UCSD-AML1 (cell line): ENCODE measurements at regions not wholly inside any gene's neighbourhood (a gene's known extent, or its start where the extent isn't known, plus 50 kb on each side); places are given as distances from the start of the nearest gene placed in this dataset.
"Not testable (repeated sequence)": the region's sequence is repeated elsewhere in the genome, so short reads cannot be mapped to it uniquely, and the experiment has no call there.

Experiments used
- DNase-seq: peaks from one replicate; lab custom pipeline; 2025; ENCODE audit not compliant: unreplicated experiment; lab: John Stamatoyannopoulos, UW

GRCh38 chrX:142502441-142502840 lies 297.4 kb upstream of the MAGEC2 start:
- DNase-seq, result no peak

GRCh38 chrX:142499992-142500391 lies 294.9 kb upstream of the MAGEC2 start:
- no peak for DNase-seq

GRCh38 chrX:142483965-142484364 lies 278.9 kb upstream of the MAGEC2 start:
- DNase-seq, result no peak

DNA sequence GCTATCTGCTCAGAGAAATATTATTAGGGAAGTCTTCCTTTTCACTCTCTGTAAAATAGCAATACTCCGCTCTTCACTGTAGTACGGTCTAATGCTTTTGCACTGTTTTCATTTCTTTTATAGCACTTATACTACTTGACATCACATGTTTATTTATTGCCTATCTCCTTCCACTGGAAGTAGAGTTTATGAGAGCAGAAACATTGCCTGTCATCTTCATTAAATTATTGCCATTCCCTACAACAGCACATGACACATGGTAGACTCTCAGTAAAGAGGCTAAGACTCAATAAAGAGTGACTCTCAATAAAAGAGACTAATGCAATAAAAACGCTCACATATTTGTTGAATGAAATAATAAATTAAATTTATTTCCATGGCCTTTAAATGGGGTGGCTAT lies 241.3 kb upstream of the MAGEC2 start:
- no peak for DNase-seq

DNA sequence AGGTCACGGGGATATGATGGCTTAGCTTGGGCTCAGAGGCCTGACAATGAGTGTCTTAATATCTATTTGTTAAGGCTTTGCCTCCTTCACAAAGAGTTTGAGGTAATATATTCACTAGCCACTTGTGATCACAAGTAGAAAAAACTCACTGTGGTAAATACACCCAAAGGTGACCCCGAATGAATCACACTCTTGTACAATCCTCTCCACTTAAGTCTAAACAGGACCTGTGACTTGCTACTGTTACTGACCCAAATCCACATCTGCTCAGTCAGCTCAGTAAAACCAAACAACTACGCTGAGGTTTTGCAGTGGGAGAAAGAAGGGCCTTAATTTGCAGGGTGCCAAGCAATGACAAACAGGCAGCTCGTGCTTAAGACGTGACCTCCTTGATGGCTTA lies 223.8 kb upstream of the MAGEC2 start:
- no peak for DNase-seq

DNA sequence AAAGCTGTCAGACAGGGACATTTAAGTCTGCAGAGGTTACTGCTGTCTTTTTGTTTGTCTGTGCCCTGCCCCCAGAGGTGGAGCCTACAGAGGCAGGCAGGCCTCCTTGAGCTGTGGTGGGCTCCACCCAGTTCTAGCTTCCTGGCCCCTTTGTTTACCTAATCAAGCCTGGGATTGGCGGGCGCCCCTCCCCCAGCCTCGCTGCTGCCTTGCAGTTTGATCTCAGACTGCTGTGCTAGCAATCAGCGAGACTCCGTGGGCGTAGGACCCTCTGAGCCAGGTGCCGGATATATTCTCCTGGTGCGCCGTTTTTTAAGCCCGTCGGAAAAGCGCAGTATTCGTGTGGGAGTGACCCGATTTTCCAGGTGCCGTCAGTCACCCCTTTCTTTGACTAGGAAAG lies 185.9 kb upstream of the MAGEC2 start:
- not testable (repeated sequence) for DNase-seq

GRCh38 chrX:142363501-142363900 lies 158.4 kb upstream of the MAGEC2 start:
- no peak for DNase-seq

DNA sequence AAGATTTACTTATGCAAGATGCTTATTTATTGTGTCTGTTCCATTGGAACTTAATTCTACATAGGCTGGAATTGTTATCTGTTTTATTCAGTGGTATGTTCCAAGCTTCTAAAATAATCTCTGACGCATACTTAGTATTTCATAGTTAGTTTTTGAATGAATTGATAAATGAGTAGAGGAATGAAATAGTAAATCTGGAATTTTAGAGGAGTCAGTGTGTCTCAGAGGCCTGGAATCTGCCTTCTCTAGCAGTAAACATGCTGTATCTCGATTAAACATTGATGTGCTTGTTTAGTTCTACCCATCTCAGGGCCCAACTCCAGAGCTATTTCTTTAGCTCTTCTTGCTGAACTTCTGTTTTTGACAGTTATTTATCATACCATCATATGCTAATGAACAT lies 154.2 kb upstream of the MAGEC2 start:
- no peak for DNase-seq

GRCh38 chrX:142327182-142327581 lies 122.1 kb upstream of the MAGEC2 start:
- DNase-seq, result no peak

- DNase-seq, result no peak
These were observed 107.5 kb upstream of the MAGEC2 start for GRCh38 chrX:142312591-142312990.

DNA sequence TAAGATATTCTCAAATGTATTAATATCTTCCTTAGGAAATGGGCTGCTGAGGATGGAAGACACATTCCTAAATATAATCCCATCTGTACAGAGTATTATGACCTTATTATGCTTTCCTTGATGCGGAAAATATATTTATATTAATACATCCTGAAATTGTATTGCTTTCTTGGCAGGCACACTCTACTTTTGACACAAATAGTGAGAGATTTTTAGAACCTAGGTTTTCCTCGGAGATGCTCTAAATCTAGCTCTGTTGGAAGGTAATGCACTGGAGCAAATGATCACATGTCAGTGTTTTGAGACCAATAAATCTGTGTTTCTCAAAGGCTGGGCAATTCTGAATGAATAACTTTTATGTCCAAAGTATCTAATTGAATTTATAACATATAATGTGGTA lies 94.3 kb upstream of the MAGEC2 start:
- DNase-seq, result no peak

GRCh38 chrX:142296421-142296820 lies 91.3 kb upstream of the MAGEC2 start:
- no peak for DNase-seq

DNA sequence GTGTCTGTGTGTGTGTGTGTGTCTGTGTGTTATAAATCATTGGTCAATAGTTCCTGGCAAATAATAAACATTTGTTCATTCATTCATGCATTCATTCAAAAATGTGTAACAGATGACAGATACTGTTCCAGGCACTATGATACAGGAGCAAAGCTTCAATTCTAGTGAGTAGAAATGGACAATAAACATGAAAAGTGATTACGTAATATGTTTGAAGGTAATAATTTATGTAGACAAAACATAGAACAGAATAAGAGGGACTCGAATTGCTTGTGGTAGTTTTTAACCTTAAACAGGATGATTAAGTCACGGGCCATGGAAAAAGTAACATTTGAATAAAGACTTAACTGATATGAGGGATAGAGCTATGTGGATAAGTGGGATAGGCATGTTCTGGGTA lies 90.1 kb upstream of the MAGEC2 start:
- no peak for DNase-seq

DNA sequence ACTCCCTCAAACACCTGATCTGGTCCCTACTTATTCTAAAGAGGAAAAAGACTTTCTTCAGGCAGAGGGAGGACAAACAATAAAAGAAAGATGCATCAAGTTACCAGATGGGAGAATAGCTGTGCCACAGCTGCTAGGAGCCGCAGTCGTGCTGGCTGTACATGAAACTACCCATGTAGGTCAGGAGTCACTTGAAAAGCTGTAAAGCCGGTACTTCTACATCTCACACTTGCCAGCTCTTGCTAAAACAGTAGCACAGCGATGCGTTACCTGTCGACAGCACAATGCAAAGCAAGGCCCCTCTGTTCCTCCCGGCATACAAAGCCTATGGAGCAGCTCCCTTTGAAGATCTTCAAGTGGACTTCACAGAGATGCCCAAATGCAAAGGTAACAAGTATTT lies 65.1 kb upstream of the MAGEC2 start:
- DNase-seq, result not testable (repeated sequence)

DNA sequence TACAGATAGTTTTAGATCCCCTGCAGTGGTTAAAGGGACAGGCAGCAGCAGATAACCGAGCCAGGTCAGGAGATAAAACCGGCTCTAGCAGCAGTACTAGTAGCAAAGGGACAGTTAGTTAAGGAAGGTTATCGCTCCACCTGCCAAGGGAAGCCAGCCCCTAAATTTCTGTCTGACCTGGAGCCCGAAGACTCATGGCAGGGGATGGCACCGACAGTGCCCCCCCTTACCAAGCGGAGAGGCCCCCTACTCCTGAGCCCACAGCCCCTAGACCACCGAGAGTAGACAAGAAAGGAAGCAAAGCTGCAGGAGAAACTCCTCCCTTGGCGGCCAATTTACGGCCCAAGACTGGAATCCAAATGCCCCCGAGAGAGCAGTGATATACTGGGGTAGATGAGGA lies 61.3 kb upstream of the MAGEC2 start:
- no peak for DNase-seq

DNA sequence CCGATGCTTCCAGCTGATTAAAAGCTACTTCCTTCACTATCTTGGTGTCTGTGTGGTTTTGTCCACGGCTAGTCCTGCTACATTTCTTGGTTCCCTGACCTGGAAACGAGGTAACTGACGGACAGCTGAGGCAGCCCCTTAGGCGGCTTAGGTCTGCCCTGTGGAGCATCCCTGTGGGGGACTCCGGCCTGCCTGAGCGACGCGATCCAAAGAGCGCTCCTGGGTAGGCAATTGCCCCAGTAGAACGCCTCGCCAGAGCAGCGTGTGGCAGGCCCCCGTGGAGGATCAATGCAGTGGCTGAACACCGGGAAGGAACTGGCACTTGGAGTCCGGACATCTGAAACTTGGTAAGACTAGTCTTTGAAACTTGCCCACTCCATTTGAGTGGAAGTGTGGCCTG lies 60.5 kb upstream of the MAGEC2 start:
- DNase-seq, result not testable (repeated sequence)

DNA sequence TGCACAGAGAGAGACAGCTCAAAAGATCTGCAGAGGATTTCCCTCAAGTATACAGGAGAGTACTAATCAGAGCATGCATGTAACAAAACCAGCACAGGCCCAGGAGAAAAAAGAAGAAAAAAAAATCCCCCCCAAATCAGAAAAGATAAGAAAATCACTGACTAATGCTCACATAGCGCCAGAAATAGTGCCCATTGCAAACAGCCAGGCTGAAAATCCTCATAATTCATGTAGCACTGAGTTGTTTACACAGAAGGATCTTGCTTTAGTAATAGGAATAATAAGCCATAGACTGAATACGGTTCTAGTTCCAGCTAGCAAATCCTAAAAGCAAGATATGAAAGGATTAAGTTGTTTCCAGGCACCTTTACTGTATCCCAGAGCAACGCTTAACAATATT lies 51.8 kb upstream of the MAGEC2 start:
- no peak for DNase-seq
